Neural progenitor cell (in vitro differentiated cells): ENCODE measurements at regions not wholly inside any gene's neighbourhood (a gene's known extent, or its start where the extent isn't known, plus 50 kb on each side); places are given as distances from the start of the nearest gene placed in this dataset.

Source experiments
- DNase-seq: peaks from one replicate; pipeline ENCODE4 v3.0.0-alpha.2; 2016; ENCODE audit warnings: low spot score
- H2AFZ ChIP-seq: fragments of 200-600 bp; sonication (generic); replicated peaks from 2 replicates; pipeline ENCODE4 v1.6.1; 2016; ENCODE audit warnings: antibody characterized with exemption
- H3F3A ChIP-seq: fragments of 200-600 bp; sonication (generic); 2 replicates; pipeline ENCODE4 v1.6.1; 2016; ENCODE audit warnings: antibody characterized with exemption, low read depth
- H3K27ac ChIP-seq: fragments of 200-600 bp; sonication (generic); 2 replicates; pipeline ENCODE4 v1.5.1; 2016; ENCODE audit warnings: mild to moderate bottlenecking
- H3K27me3 ChIP-seq: fragments of 200-600 bp; sonication (generic); 2 replicates; pipeline ENCODE4 v1.6.1; 2016; ENCODE audit warnings: mild to moderate bottlenecking, moderate library complexity
- H3K36me3 ChIP-seq: fragments of 200-600 bp; sonication (generic); 2 replicates; pipeline ENCODE4 v1.5.1; 2016
- H3K4me1 ChIP-seq: fragments of 200-600 bp; sonication (generic); 2 replicates; pipeline ENCODE4 v1.6.1; 2016; ENCODE audit warnings: mixed run types
- H3K4me2 ChIP-seq: fragments of 200-600 bp; sonication (generic); 2 replicates; pipeline ENCODE4 v1.6.1; 2016
- H3K4me3 ChIP-seq: fragments of 200-600 bp; sonication (generic); 2 replicates; pipeline ENCODE4 v1.5.1; 2016
- H3K79me2 ChIP-seq: fragments of 200-600 bp; sonication (generic); 2 replicates; pipeline ENCODE4 v1.6.1; 2016; ENCODE audit warnings: low read depth
- H3K9ac ChIP-seq: fragments of 200-600 bp; sonication (generic); 2 replicates; pipeline ENCODE4 v1.6.1; 2016
- H3K9me3 ChIP-seq: fragments of 200-600 bp; sonication (generic); 2 replicates; pipeline ENCODE4 v1.5.1; 2016; ENCODE audit warnings: low read depth
- H4K20me1 ChIP-seq: fragments of 200-600 bp; sonication (generic); 2 replicates; pipeline ENCODE4 v1.6.1; 2016; ENCODE audit warnings: low read depth
- H3K27ac Mint-ChIP-seq: 3 replicates; pipeline ENCODE4 v1.8.0; 2021; ENCODE audit warnings: mixed read lengths
- H3K27me3 Mint-ChIP-seq: 2 replicates; pipeline ENCODE4 v1.8.0; 2022; ENCODE audit warnings: low read depth, mild to moderate bottlenecking, inconsistent platforms, moderate library complexity, mixed read lengths; ENCODE audit not compliant: insufficient read depth
- H3K36me3 Mint-ChIP-seq: 3 replicates; pipeline ENCODE4 v1.8.0; 2021; ENCODE audit warnings: mixed read lengths
- H3K4me1 Mint-ChIP-seq: 3 replicates; pipeline ENCODE4 v1.8.0; 2021; ENCODE audit warnings: mixed read lengths
- H3K4me3 Mint-ChIP-seq: 3 replicates; pipeline ENCODE4 v1.8.0; 2021; ENCODE audit warnings: mild to moderate bottlenecking, moderate library complexity, mixed read lengths
- H3K9me3 Mint-ChIP-seq: 3 replicates; pipeline ENCODE4 v1.8.0; 2020; ENCODE audit warnings: mixed read lengths
- EZH2 ChIP-seq: fragments of 200-600 bp; sonication (generic); IDR thresholded peaks from 2 replicates; pipeline ENCODE4 v1.6.1; 2017; ENCODE audit warnings: antibody characterized with exemption, mild to moderate bottlenecking, moderate library complexity
- EZH2phosphoT487 ChIP-seq: fragments of 200-600 bp; sonication (generic); IDR thresholded peaks from 2 replicates; pipeline ENCODE4 v1.6.1; 2017; ENCODE audit warnings: antibody characterized with exemption
- TF ChIP-seq, protein P1 (sequence below): fragments of 200-600 bp; sonication (generic); IDR thresholded peaks from 2 replicates; pipeline ENCODE4 v1.5.1; 2017; ENCODE audit warnings: antibody characterized with exemption, mild to moderate bottlenecking

GRCh38 chr2:180705122-180705521 is 275.3 kb upstream of the UBE2E3 start:
- H3K4me2 ChIP-seq = no peak overlapping the region
- H3K27me3 ChIP-seq = no peaks in the 10 kb centered on the region
- no peaks in the 10 kb centered on the region for H4K20me1 ChIP-seq
- H3K9ac ChIP-seq = no peak overlapping the region
- Mint-ChIP-seq H3K27me3 (no peaks in the 10 kb centered on the region), H3K4me1 (no peaks in the 10 kb centered on the region), H3K27ac (no peak overlapping the region), H3K36me3 (no peaks in the 10 kb centered on the region), H3K4me3 (no peak overlapping the region), H3K9me3 (no peaks in the 10 kb centered on the region)
- peaks cover 9% of the 10 kb centered on the region for H3K4me1 ChIP-seq
- peaks cover 12% of the 10 kb centered on the region for H3F3A ChIP-seq
- no peak for DNase-seq
- H3K27ac ChIP-seq = no peak overlapping the region
- TF ChIP-seq EZH2phosphoT487 (no peak), EZH2 (no peak)
- TF ChIP-seq, protein P1, sequence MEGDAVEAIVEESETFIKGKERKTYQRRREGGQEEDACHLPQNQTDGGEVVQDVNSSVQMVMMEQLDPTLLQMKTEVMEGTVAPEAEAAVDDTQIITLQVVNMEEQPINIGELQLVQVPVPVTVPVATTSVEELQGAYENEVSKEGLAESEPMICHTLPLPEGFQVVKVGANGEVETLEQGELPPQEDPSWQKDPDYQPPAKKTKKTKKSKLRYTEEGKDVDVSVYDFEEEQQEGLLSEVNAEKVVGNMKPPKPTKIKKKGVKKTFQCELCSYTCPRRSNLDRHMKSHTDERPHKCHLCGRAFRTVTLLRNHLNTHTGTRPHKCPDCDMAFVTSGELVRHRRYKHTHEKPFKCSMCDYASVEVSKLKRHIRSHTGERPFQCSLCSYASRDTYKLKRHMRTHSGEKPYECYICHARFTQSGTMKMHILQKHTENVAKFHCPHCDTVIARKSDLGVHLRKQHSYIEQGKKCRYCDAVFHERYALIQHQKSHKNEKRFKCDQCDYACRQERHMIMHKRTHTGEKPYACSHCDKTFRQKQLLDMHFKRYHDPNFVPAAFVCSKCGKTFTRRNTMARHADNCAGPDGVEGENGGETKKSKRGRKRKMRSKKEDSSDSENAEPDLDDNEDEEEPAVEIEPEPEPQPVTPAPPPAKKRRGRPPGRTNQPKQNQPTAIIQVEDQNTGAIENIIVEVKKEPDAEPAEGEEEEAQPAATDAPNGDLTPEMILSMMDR = no peak
- no peak overlapping the region for H3K4me3 ChIP-seq
- no peaks in the 10 kb centered on the region for H3K36me3 ChIP-seq
- no peaks in the 10 kb centered on the region for H3K9me3 ChIP-seq
- H3K79me2 ChIP-seq = no peaks in the 10 kb centered on the region
- H2AFZ ChIP-seq = no peak overlapping the region

GRCh38 chr2:180699657-180700361 is 280.6 kb upstream of the UBE2E3 start:
- Histone ChIP-seq H3K4me3 (no peak overlapping the region), H3K27me3 (no peaks in the 10 kb centered on the region), H3K79me2 (no peaks in the 10 kb centered on the region), H3K4me2 (no peak overlapping the region), H3K9ac (no peak overlapping the region), H3F3A (peaks cover 12% of the 10 kb centered on the region), H4K20me1 (no peaks in the 10 kb centered on the region), H3K9me3 (no peaks in the 10 kb centered on the region), H3K36me3 (no peaks in the 10 kb centered on the region), H3K4me1 (no peaks in the 10 kb centered on the region), H3K27ac (no peak overlapping the region), H2AFZ (no peak overlapping the region)
- Mint-ChIP-seq H3K4me1 (peaks cover 3% of the 10 kb centered on the region), H3K27me3 (no peaks in the 10 kb centered on the region), H3K4me3 (no peak overlapping the region), H3K36me3 (no peaks in the 10 kb centered on the region), H3K27ac (no peak overlapping the region), H3K9me3 (no peaks in the 10 kb centered on the region)
- peak; percentile 3 for DNase-seq
- TF ChIP-seq EZH2phosphoT487 (no peak), EZH2 (no peak)
- TF ChIP-seq, protein P1 = no peak

GRCh38 chr2:180698668-180699067 is 281.7 kb upstream of the UBE2E3 start:
- Mint-ChIP-seq H3K27me3 (no peaks in the 10 kb centered on the region), H3K27ac (no peak overlapping the region), H3K4me3 (no peak overlapping the region), H3K4me1 (peaks cover 8% of the 10 kb centered on the region), H3K36me3 (no peaks in the 10 kb centered on the region), H3K9me3 (no peaks in the 10 kb centered on the region)
- Histone ChIP-seq H3K27me3 (no peaks in the 10 kb centered on the region), H4K20me1 (no peaks in the 10 kb centered on the region), H3K9me3 (no peaks in the 10 kb centered on the region), H2AFZ (no peak overlapping the region), H3K4me3 (no peak overlapping the region), H3K9ac (no peak overlapping the region), H3K79me2 (no peaks in the 10 kb centered on the region), H3K4me1 (no peaks in the 10 kb centered on the region), H3K27ac (no peak overlapping the region), H3K4me2 (no peak overlapping the region), H3F3A (peaks cover 12% of the 10 kb centered on the region), H3K36me3 (no peaks in the 10 kb centered on the region)
- DNase-seq = no peak
- TF ChIP-seq EZH2 (no peak), EZH2phosphoT487 (no peak)
- TF ChIP-seq, protein P1 = no peak
